ENCODE measurements at regions not wholly inside any gene's neighbourhood (a gene's known extent, or its start where the extent isn't known, plus 50 kb on each side); places are given as distances from the start of the nearest gene placed in this dataset.

- TF ChIP-seq CTCF (IDR thresholded peaks at IDR 0.05) (no peak), POLR2A (IDR thresholded peaks at IDR 0.05) (no peak)
Observed at GRCh38 chr16:66255647-66256046, 110.8 kb upstream of the CDH5 start.

Measured in uterus (tissue), 2 donors.